GM23338 (cell line): ENCODE measurements at regions not wholly inside any gene's neighbourhood (a gene's known extent, or its start where the extent isn't known, plus 50 kb on each side); places are given as distances from the start of the nearest gene placed in this dataset.

ENCODE experiments used
- ATAC-seq: fragments of 200-7000 bp; cut with Tn5 transposase; 3 replicates; pipeline ENCODE4 v1.9.1; 2020
- DNase-seq: peaks from one replicate; pipeline ENCODE4 v3.0.0-alpha.2; 2015; ENCODE audit warnings: low spot score
- H2AFZ ChIP-seq: fragments of 200-600 bp; sonication (generic); 2 replicates; pipeline ENCODE4 v1.8.0; 2016; ENCODE audit warnings: antibody characterized with exemption, mild to moderate bottlenecking, moderate library complexity
- H3F3A ChIP-seq: fragments of 200-600 bp; sonication (generic); replicated peaks from 2 replicates; pipeline ENCODE4 v1.8.0; 2017; ENCODE audit warnings: antibody characterized with exemption, mixed run types, low read depth
- H3K27ac ChIP-seq: fragments of 200-600 bp; sonication (generic); 2 replicates; pipeline ENCODE4 v1.6.1; 2016; ENCODE audit warnings: low read depth
- H3K27me3 ChIP-seq: fragments of 200-600 bp; sonication (generic); 2 replicates; pipeline ENCODE4 v1.8.0; 2016; ENCODE audit warnings: mild to moderate bottlenecking, mixed run types, moderate library complexity; ENCODE audit not compliant: insufficient read depth
- H3K36me3 ChIP-seq: fragments of 200-600 bp; sonication (generic); 2 replicates; pipeline ENCODE4 v1.8.0; 2016; ENCODE audit warnings: mild to moderate bottlenecking; ENCODE audit not compliant: insufficient read depth
- H3K4me1 ChIP-seq: fragments of 200-600 bp; sonication (generic); 2 replicates; pipeline ENCODE4 v1.8.0; 2016; ENCODE audit warnings: mild to moderate bottlenecking, moderate library complexity; ENCODE audit not compliant: insufficient read depth
- H3K4me2 ChIP-seq: fragments of 200-600 bp; sonication (generic); 2 replicates; pipeline ENCODE4 v1.7.1; 2017; ENCODE audit warnings: mixed run types
- H3K4me3 ChIP-seq: fragments of 200-600 bp; sonication (generic); 2 replicates; pipeline ENCODE4 v1.6.1; 2016; ENCODE audit warnings: mixed run types
- H3K79me2 ChIP-seq: fragments of 200-600 bp; sonication (generic); replicated peaks from 2 replicates; pipeline ENCODE4 v1.8.0; 2017; ENCODE audit warnings: mild to moderate bottlenecking; ENCODE audit not compliant: insufficient read depth
- H3K9me2 ChIP-seq: fragments of 200-600 bp; sonication (generic); 2 replicates; pipeline ENCODE4 v1.8.0; 2017; ENCODE audit not compliant: insufficient read depth
- H4K20me1 ChIP-seq: fragments of 200-600 bp; sonication (generic); replicated peaks from 2 replicates; pipeline ENCODE4 v1.8.0; 2017; ENCODE audit warnings: mild to moderate bottlenecking; ENCODE audit not compliant: insufficient read depth
- H3K27ac Mint-ChIP-seq: 2 replicates; pipeline ENCODE4 v1.8.0; 2020; ENCODE audit warnings: inconsistent platforms, mild to moderate bottlenecking, moderate library complexity, mixed read lengths
- H3K27me3 Mint-ChIP-seq: 3 replicates; pipeline ENCODE4 v1.8.0; 2022; ENCODE audit warnings: low read depth, mild to moderate bottlenecking, moderate library complexity, mixed read lengths, inconsistent platforms; ENCODE audit not compliant: insufficient read depth, poor library complexity
- H3K36me3 Mint-ChIP-seq: 3 replicates; pipeline ENCODE4 v1.8.0; 2021; ENCODE audit warnings: low read depth, mild to moderate bottlenecking, inconsistent platforms, moderate library complexity, mixed read lengths
- H3K4me1 Mint-ChIP-seq: 3 replicates; pipeline ENCODE4 v1.8.0; 2020; ENCODE audit warnings: mild to moderate bottlenecking, inconsistent platforms, mixed read lengths
- H3K4me3 Mint-ChIP-seq: 3 replicates; pipeline ENCODE4 v1.8.0; 2021; ENCODE audit warnings: moderate library complexity, mild to moderate bottlenecking, inconsistent platforms, mixed read lengths
- H3K9me3 Mint-ChIP-seq: 3 replicates; pipeline ENCODE4 v1.8.0; 2020; ENCODE audit warnings: moderate library complexity, mild to moderate bottlenecking, inconsistent platforms, mixed read lengths
- CREB1 ChIP-seq: fragments of 250-450 bp; sonication (Bioruptor Pico); IDR thresholded peaks from 2 replicates; pipeline ENCODE4 v1.5.0; 2020; ENCODE audit warnings: low read depth, mild to moderate bottlenecking, moderate library complexity
- ETS1 ChIP-seq: IDR thresholded peaks from 2 replicates; pipeline ENCODE4 v1.6.1; 2016; ENCODE audit warnings: antibody characterized with exemption
- EZH2 ChIP-seq: fragments of 200-600 bp; sonication (generic); IDR thresholded peaks from one replicate; pipeline ENCODE4 v1.8.0; 2017; ENCODE audit warnings: antibody characterized with exemption, mild to moderate bottlenecking, low read depth; ENCODE audit not compliant: unreplicated experiment
- EZH2phosphoT487 ChIP-seq: fragments of 200-600 bp; sonication (generic); IDR thresholded peaks from one replicate; pipeline ENCODE4 v1.8.1; 2018; ENCODE audit warnings: antibody characterized with exemption; ENCODE audit not compliant: unreplicated experiment
- JUNB ChIP-seq: IDR thresholded peaks from one replicate; pipeline ENCODE4 v1.6.1; 2016; ENCODE audit warnings: antibody characterized with exemption; ENCODE audit not compliant: unreplicated experiment
- NANOG ChIP-seq: IDR thresholded peaks from 2 replicates; pipeline ENCODE4 v1.6.1; 2016; ENCODE audit warnings: antibody characterized with exemption, borderline replicate concordance
- POLR2AphosphoS5 ChIP-seq: IDR thresholded peaks from 2 replicates; pipeline ENCODE4 v1.6.1; 2016; ENCODE audit warnings: antibody characterized with exemption, low read depth
- STAT1 ChIP-seq: IDR thresholded peaks from one replicate; pipeline ENCODE4 v1.6.1; 2016; ENCODE audit warnings: antibody characterized with exemption; ENCODE audit not compliant: unreplicated experiment
- ZNF114 ChIP-seq: fragments of 250-450 bp; sonication (Bioruptor Pico); IDR thresholded peaks from 2 replicates; pipeline ENCODE4 v1.5.0; 2020; ENCODE audit warnings: mild to moderate bottlenecking, moderate library complexity
- ZNF331 ChIP-seq: fragments of 250-450 bp; sonication (Bioruptor Pico); IDR thresholded peaks from 2 replicates; pipeline ENCODE4 v1.5.0; 2020; ENCODE audit warnings: low read depth, mild to moderate bottlenecking, moderate library complexity
- ZNF462 ChIP-seq: fragments of 250-450 bp; sonication (Bioruptor Pico); IDR thresholded peaks from 2 replicates; pipeline ENCODE4 v1.5.0; 2020; ENCODE audit warnings: mild to moderate bottlenecking, moderate library complexity
- TF ChIP-seq, protein P1 (sequence below), 2 experiments: fragments of 200-600 bp in 1 of 2; sonication (generic) in 1 of 2; conservative IDR thresholded peaks; 2 replicates each; pipeline versions ENCODE4 v1.5.1 to v1.6.1; 2016 to 2017; ENCODE audit warnings: antibody characterized with exemption in 2 of 2, low read depth in 2 of 2, mild to moderate bottlenecking in 2 of 2, moderate library complexity in 1 of 2
- TF ChIP-seq, protein P2 (sequence below): IDR thresholded peaks from one replicate; pipeline ENCODE4 v1.6.1; 2018; ENCODE audit warnings: antibody characterized with exemption; ENCODE audit not compliant: unreplicated experiment

DNA sequence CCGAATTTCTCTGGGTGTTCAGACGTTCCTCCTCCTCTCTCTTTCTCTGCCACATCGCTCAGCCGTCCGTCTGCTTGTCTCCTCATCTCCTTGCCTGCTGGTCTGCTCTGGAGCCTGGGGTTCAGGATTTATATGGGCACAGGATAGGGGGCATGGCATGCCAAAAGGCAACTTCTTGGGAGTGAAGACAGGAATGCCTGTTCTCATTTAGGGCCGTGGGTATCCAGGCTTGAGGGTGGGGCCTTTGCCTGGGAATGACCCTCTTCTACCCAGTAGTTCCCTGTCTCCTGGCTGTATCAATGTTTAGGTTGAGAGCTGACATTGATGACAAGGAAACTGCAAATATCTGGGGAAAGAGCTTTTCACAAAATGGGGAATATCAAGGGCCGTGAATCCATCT is 98.0 kb downstream of the HRH4 start (continued):
- TF ChIP-seq ZNF462 (CRISPR knock-in tag): no peak
- no peak for TF ChIP-seq ZNF114 (CRISPR knock-in tag)
- TF ChIP-seq NANOG: no peak
- no peak for TF ChIP-seq POLR2AphosphoS5
- no peak for TF ChIP-seq ETS1
- TF ChIP-seq EZH2: no peak

GRCh38 chr18:24559526-24559925 is 99.1 kb downstream of the HRH4 start:
- Histone ChIP-seq H3K27me3 (no peaks in the 10 kb centered on the region), H3K79me2 (no peaks in the 10 kb centered on the region), H3K36me3 (no peaks in the 10 kb centered on the region), H3K4me3 (no peak overlapping the region), H4K20me1 (no peaks in the 10 kb centered on the region), H3K4me2 (no peak overlapping the region), H2AFZ (peak overlapping the region; percentile 5; the same call in 1 of the 2 replicates), H3K27ac (no peak overlapping the region), H3K4me1 (peaks cover 21% of the 10 kb centered on the region), H3F3A (no peaks in the 10 kb centered on the region), H3K9me2 (no peaks in the 10 kb centered on the region)
- Mint-ChIP-seq H3K36me3 (no peaks in the 10 kb centered on the region), H3K27ac (no peak overlapping the region), H3K4me3 (no peak overlapping the region), H3K9me3 (no peaks in the 10 kb centered on the region), H3K27me3 (peaks cover 3% of the 10 kb centered on the region), H3K4me1 (peaks cover 20% of the 10 kb centered on the region)
- DNase-seq (no peak), ATAC-seq (no peak)
- TF ChIP-seq, protein P1, sequence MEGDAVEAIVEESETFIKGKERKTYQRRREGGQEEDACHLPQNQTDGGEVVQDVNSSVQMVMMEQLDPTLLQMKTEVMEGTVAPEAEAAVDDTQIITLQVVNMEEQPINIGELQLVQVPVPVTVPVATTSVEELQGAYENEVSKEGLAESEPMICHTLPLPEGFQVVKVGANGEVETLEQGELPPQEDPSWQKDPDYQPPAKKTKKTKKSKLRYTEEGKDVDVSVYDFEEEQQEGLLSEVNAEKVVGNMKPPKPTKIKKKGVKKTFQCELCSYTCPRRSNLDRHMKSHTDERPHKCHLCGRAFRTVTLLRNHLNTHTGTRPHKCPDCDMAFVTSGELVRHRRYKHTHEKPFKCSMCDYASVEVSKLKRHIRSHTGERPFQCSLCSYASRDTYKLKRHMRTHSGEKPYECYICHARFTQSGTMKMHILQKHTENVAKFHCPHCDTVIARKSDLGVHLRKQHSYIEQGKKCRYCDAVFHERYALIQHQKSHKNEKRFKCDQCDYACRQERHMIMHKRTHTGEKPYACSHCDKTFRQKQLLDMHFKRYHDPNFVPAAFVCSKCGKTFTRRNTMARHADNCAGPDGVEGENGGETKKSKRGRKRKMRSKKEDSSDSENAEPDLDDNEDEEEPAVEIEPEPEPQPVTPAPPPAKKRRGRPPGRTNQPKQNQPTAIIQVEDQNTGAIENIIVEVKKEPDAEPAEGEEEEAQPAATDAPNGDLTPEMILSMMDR (conservative IDR thresholded peaks at IDR 0.05; ENCODE audit: low read depth in 2 of 2): no peak
- no peak for TF ChIP-seq ZNF331 (CRISPR knock-in tag)
- no peak for TF ChIP-seq POLR2AphosphoS5
- TF ChIP-seq CREB1 (CRISPR knock-in tag): no peak
- TF ChIP-seq EZH2phosphoT487: no peak
- TF ChIP-seq EZH2: no peak
- no peak for TF ChIP-seq STAT1
- no peak for TF ChIP-seq NANOG
- TF ChIP-seq, protein P2, sequence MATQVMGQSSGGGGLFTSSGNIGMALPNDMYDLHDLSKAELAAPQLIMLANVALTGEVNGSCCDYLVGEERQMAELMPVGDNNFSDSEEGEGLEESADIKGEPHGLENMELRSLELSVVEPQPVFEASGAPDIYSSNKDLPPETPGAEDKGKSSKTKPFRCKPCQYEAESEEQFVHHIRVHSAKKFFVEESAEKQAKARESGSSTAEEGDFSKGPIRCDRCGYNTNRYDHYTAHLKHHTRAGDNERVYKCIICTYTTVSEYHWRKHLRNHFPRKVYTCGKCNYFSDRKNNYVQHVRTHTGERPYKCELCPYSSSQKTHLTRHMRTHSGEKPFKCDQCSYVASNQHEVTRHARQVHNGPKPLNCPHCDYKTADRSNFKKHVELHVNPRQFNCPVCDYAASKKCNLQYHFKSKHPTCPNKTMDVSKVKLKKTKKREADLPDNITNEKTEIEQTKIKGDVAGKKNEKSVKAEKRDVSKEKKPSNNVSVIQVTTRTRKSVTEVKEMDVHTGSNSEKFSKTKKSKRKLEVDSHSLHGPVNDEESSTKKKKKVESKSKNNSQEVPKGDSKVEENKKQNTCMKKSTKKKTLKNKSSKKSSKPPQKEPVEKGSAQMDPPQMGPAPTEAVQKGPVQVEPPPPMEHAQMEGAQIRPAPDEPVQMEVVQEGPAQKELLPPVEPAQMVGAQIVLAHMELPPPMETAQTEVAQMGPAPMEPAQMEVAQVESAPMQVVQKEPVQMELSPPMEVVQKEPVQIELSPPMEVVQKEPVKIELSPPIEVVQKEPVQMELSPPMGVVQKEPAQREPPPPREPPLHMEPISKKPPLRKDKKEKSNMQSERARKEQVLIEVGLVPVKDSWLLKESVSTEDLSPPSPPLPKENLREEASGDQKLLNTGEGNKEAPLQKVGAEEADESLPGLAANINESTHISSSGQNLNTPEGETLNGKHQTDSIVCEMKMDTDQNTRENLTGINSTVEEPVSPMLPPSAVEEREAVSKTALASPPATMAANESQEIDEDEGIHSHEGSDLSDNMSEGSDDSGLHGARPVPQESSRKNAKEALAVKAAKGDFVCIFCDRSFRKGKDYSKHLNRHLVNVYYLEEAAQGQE: no peak
- no peak for TF ChIP-seq JUNB
- TF ChIP-seq ZNF114 (CRISPR knock-in tag): no peak
